ENCODE measurements at regions not wholly inside any gene's neighbourhood (a gene's known extent, or its start where the extent isn't known, plus 50 kb on each side); places are given as distances from the start of the nearest gene placed in this dataset.
A peak's percentile ranks its signal among the peaks of the same experiment; 100 is the strongest.

- H3K9me3 Mint-ChIP-seq (ENCODE audit: unreplicated experiment): no peaks in the 10 kb centered on the region
- no peak for DNase-seq
- no peak for TF ChIP-seq CTCF (IDR thresholded peaks at IDR 0.05; ENCODE audit: partially characterized antibody, unreplicated experiment)
- no peaks in the 10 kb centered on the region for H3K4me1 Mint-ChIP-seq (ENCODE audit: low read depth, unreplicated experiment)
- no peak overlapping the region for H3K27ac Mint-ChIP-seq (ENCODE audit: unreplicated experiment)
- H3K27me3 Mint-ChIP-seq (ENCODE audit: unreplicated experiment): no peaks in the 10 kb centered on the region
- no peaks in the 10 kb centered on the region for H3K36me3 Mint-ChIP-seq (ENCODE audit: unreplicated experiment)
- no peak overlapping the region for H3K4me3 Mint-ChIP-seq (ENCODE audit: unreplicated experiment)
Measured at GRCh38 chr1:194717334-194717733, 1530.9 kb upstream of the B3GALT2 start.

- Mint-ChIP-seq H3K9me3 (ENCODE audit: unreplicated experiment) (no peaks in the 10 kb centered on the region), H3K4me3 (ENCODE audit: unreplicated experiment) (no peak overlapping the region), H3K27me3 (ENCODE audit: unreplicated experiment) (no peaks in the 10 kb centered on the region), H3K4me1 (ENCODE audit: low read depth, unreplicated experiment) (peaks cover 5% of the 10 kb centered on the region), H3K27ac (ENCODE audit: unreplicated experiment) (no peak overlapping the region), H3K36me3 (ENCODE audit: unreplicated experiment) (no peaks in the 10 kb centered on the region)
- no peak for DNase-seq
- no peak for TF ChIP-seq CTCF (IDR thresholded peaks at IDR 0.05; ENCODE audit: partially characterized antibody, unreplicated experiment)
Measured at GRCh38 chr1:194710671-194711070, 1524.3 kb upstream of the B3GALT2 start.

- DNase-seq: no peak
- Mint-ChIP-seq H3K4me3 (ENCODE audit: unreplicated experiment) (no peak overlapping the region), H3K9me3 (ENCODE audit: unreplicated experiment) (no peaks in the 10 kb centered on the region), H3K27ac (ENCODE audit: unreplicated experiment) (no peak overlapping the region), H3K36me3 (ENCODE audit: unreplicated experiment) (no peaks in the 10 kb centered on the region), H3K4me1 (ENCODE audit: low read depth, unreplicated experiment) (peaks cover 5% of the 10 kb centered on the region), H3K27me3 (ENCODE audit: unreplicated experiment) (no peaks in the 10 kb centered on the region)
- TF ChIP-seq CTCF (IDR thresholded peaks at IDR 0.05; ENCODE audit: partially characterized antibody, unreplicated experiment): no peak
Measured at GRCh38 chr1:194709439-194709838, 1523.0 kb upstream of the B3GALT2 start.

- Mint-ChIP-seq H3K27me3 (ENCODE audit: unreplicated experiment) (no peaks in the 10 kb centered on the region), H3K9me3 (ENCODE audit: unreplicated experiment) (no peaks in the 10 kb centered on the region), H3K4me3 (ENCODE audit: unreplicated experiment) (no peak overlapping the region), H3K27ac (ENCODE audit: unreplicated experiment) (peak overlapping the region; percentile 41), H3K4me1 (ENCODE audit: low read depth, unreplicated experiment) (peaks cover 5% of the 10 kb centered on the region), H3K36me3 (ENCODE audit: unreplicated experiment) (no peaks in the 10 kb centered on the region)
- no peak for DNase-seq
- no peak for TF ChIP-seq CTCF (IDR thresholded peaks at IDR 0.05; ENCODE audit: partially characterized antibody, unreplicated experiment)
Measured at GRCh38 chr1:194707074-194707473, 1520.7 kb upstream of the B3GALT2 start.

GRCh38 chr1:194705123-194705854 lies 1518.9 kb upstream of the B3GALT2 start:
- Mint-ChIP-seq H3K27ac (ENCODE audit: unreplicated experiment) (no peak overlapping the region), H3K27me3 (ENCODE audit: unreplicated experiment) (no peaks in the 10 kb centered on the region), H3K36me3 (ENCODE audit: unreplicated experiment) (no peaks in the 10 kb centered on the region), H3K9me3 (ENCODE audit: unreplicated experiment) (no peaks in the 10 kb centered on the region), H3K4me3 (ENCODE audit: unreplicated experiment) (no peak overlapping the region), H3K4me1 (ENCODE audit: low read depth, unreplicated experiment) (peaks cover 15% of the 10 kb centered on the region)
- no peak for TF ChIP-seq CTCF (IDR thresholded peaks at IDR 0.05; ENCODE audit: partially characterized antibody, unreplicated experiment)
- DNase-seq: no peak
